ENCODE measurements at regions not wholly inside any gene's neighbourhood (a gene's known extent, or its start where the extent isn't known, plus 50 kb on each side); places are given as distances from the start of the nearest gene placed in this dataset.
"Not testable (repeated sequence)": the region's sequence is repeated elsewhere in the genome, so short reads cannot be mapped to it uniquely, and the experiment has no call there.

GRCh38 chr4:164529486-164529885 lies 224.4 kb upstream of the SMIM31 start:
- no peak for DNase-seq

GRCh38 chr4:164531336-164531735 lies 222.6 kb upstream of the SMIM31 start:
- no peak for DNase-seq

GRCh38 chr4:164536814-164537213 lies 217.1 kb upstream of the SMIM31 start:
- DNase-seq, result no peak

- no peak for DNase-seq
Measured at GRCh38 chr4:164538097-164538496, 215.8 kb upstream of the SMIM31 start.

GRCh38 chr4:164540987-164541386 lies 212.9 kb upstream of the SMIM31 start:
- no peak for DNase-seq

- DNase-seq, result no peak
Measured at GRCh38 chr4:164542431-164542830, 211.5 kb upstream of the SMIM31 start.

GRCh38 chr4:164550989-164551712 lies 202.8 kb upstream of the SMIM31 start:
- DNase-seq, result no peak

GRCh38 chr4:164551713-164552040 lies 202.3 kb upstream of the SMIM31 start:
- DNase-seq, result no peak

- DNase-seq, result no peak
Measured at GRCh38 chr4:164571593-164572390, 182.1 kb upstream of the SMIM31 start.

- no peak for DNase-seq
Measured at GRCh38 chr4:164572877-164573279, 181.1 kb upstream of the SMIM31 start.

GRCh38 chr4:164575861-164576260 lies 178.1 kb upstream of the SMIM31 start:
- DNase-seq, result no peak

- no peak for DNase-seq
Measured at GRCh38 chr4:164579270-164579942, 174.5 kb upstream of the SMIM31 start.

- no peak for DNase-seq
Measured at GRCh38 chr4:164591666-164592065, 162.3 kb upstream of the SMIM31 start.

- DNase-seq, result no peak
Measured at GRCh38 chr4:164595751-164596150, 158.2 kb upstream of the SMIM31 start.

GRCh38 chr4:164596318-164596878 lies 157.5 kb upstream of the SMIM31 start:
- DNase-seq, result no peak

GRCh38 chr4:164596927-164597326 lies 157.0 kb upstream of the SMIM31 start:
- no peak for DNase-seq

GRCh38 chr4:164601653-164602052 lies 152.3 kb upstream of the SMIM31 start:
- no peak for DNase-seq

GRCh38 chr4:164605791-164606190 lies 148.1 kb upstream of the SMIM31 start:
- DNase-seq, result not testable (repeated sequence)

- DNase-seq, result no peak
Measured at GRCh38 chr4:164606478-164606877, 147.5 kb upstream of the SMIM31 start.

GRCh38 chr4:164613256-164613655 lies 140.7 kb upstream of the SMIM31 start:
- no peak for DNase-seq

- no peak for DNase-seq
Measured at GRCh38 chr4:164613792-164614191, 140.1 kb upstream of the SMIM31 start.

GRCh38 chr4:164614329-164614728 lies 139.6 kb upstream of the SMIM31 start:
- no peak for DNase-seq

GRCh38 chr4:164614999-164615398 lies 138.9 kb upstream of the SMIM31 start:
- DNase-seq, result no peak

GRCh38 chr4:164615964-164616363 lies 138.0 kb upstream of the SMIM31 start:
- DNase-seq, result no peak

All from NCI-H446 (cell line).